A549 (cell line): ENCODE measurements at regions not wholly inside any gene's neighbourhood (a gene's known extent, or its start where the extent isn't known, plus 50 kb on each side); places are given as distances from the start of the nearest gene placed in this dataset.
"Not testable (repeated sequence)": the region's sequence is repeated elsewhere in the genome, so short reads cannot be mapped to it uniquely, and the experiment has no call there.

Source experiments
- CEBPB ChIP-seq, 2 experiments: fragments of >200 bp in 1 of 2; sonication (Bioruptor Twin) in 1 of 2; formaldehyde crosslinking in 1 of 2; IDR thresholded peaks; 2 replicates each; pipeline ENCODE4 v1.6.1; 2012 to 2016
- CHD2 ChIP-seq: fragments of 150-350 bp; IDR thresholded peaks from 2 replicates; pipeline ENCODE4 v1.6.1; 2014; ENCODE audit warnings: low read length; ENCODE audit not compliant: partially characterized antibody
- GATA3 ChIP-seq: IDR thresholded peaks from 2 replicates; pipeline ENCODE4 v1.6.1; 2012; ENCODE audit warnings: borderline replicate concordance
- HDAC2 ChIP-seq: fragments of 200-600 bp; sonication (generic); IDR thresholded peaks from 2 replicates; pipeline ENCODE4 v1.6.1; 2016
- HEYL ChIP-seq: fragments of 250-450 bp; sonication (Bioruptor Pico); IDR thresholded peaks from 2 replicates; pipeline ENCODE4 v1.8.0; 2021; ENCODE audit warnings: mild to moderate bottlenecking, moderate library complexity
- POLR2A ChIP-seq: IDR thresholded peaks from 2 replicates; pipeline ENCODE4 v1.6.1; 2012; ENCODE audit warnings: mild to moderate bottlenecking, low read length
- RFX5 ChIP-seq: fragments of 450-650 bp; IDR thresholded peaks from 2 replicates; pipeline ENCODE4 v1.7.1; 2014; ENCODE audit warnings: antibody characterized with exemption, mild to moderate bottlenecking, moderate library complexity
- SREBF2 ChIP-seq: fragments of 450-650 bp; IDR thresholded peaks from 2 replicates; pipeline ENCODE4 v1.6.1; 2014; ENCODE audit warnings: mild to moderate bottlenecking, moderate library complexity
- TF ChIP-seq, protein P1 (sequence below): fragments of 200-600 bp; sonication (generic); IDR thresholded peaks from 2 replicates; pipeline ENCODE4 v1.6.1; 2016; ENCODE audit warnings: antibody characterized with exemption, mild to moderate bottlenecking, moderate library complexity
- TF ChIP-seq, protein P2 (sequence below): fragments of >200 bp; sonication (Bioruptor Twin); formaldehyde crosslinking; IDR thresholded peaks from 3 replicates; pipeline ENCODE4 v1.5.1; 2016
- TF ChIP-seq, protein P3 (sequence below): fragments of 450-650 bp; IDR thresholded peaks from 2 replicates; pipeline ENCODE4 v1.6.1; 2014; ENCODE audit warnings: antibody characterized with exemption
- TF ChIP-seq, protein P4 (sequence below): IDR thresholded peaks from 2 replicates; pipeline ENCODE4 v1.6.1; 2012

DNA sequence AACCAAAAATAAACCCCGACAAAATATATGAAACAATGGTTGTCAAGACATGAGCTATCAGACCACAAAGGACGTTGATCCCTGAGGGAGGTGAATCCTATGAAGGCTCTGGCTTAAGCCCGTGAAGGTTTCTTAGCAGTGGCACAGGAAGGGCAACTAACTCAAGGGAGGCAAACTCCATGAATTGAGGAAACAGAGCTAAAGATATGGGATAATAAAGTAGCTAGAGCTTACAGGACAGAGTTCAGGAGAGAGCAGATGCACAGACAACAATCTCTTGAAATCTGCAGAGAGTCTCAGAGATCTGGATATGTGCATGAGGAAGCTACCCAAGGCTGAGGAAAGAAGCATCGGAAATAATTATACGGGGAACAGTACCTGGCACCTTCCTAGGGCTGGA, 331.6 kb downstream of the TYW1 start:
- TF ChIP-seq, protein P1, sequence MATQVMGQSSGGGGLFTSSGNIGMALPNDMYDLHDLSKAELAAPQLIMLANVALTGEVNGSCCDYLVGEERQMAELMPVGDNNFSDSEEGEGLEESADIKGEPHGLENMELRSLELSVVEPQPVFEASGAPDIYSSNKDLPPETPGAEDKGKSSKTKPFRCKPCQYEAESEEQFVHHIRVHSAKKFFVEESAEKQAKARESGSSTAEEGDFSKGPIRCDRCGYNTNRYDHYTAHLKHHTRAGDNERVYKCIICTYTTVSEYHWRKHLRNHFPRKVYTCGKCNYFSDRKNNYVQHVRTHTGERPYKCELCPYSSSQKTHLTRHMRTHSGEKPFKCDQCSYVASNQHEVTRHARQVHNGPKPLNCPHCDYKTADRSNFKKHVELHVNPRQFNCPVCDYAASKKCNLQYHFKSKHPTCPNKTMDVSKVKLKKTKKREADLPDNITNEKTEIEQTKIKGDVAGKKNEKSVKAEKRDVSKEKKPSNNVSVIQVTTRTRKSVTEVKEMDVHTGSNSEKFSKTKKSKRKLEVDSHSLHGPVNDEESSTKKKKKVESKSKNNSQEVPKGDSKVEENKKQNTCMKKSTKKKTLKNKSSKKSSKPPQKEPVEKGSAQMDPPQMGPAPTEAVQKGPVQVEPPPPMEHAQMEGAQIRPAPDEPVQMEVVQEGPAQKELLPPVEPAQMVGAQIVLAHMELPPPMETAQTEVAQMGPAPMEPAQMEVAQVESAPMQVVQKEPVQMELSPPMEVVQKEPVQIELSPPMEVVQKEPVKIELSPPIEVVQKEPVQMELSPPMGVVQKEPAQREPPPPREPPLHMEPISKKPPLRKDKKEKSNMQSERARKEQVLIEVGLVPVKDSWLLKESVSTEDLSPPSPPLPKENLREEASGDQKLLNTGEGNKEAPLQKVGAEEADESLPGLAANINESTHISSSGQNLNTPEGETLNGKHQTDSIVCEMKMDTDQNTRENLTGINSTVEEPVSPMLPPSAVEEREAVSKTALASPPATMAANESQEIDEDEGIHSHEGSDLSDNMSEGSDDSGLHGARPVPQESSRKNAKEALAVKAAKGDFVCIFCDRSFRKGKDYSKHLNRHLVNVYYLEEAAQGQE = not testable (repeated sequence)
- TF ChIP-seq, protein P2, sequence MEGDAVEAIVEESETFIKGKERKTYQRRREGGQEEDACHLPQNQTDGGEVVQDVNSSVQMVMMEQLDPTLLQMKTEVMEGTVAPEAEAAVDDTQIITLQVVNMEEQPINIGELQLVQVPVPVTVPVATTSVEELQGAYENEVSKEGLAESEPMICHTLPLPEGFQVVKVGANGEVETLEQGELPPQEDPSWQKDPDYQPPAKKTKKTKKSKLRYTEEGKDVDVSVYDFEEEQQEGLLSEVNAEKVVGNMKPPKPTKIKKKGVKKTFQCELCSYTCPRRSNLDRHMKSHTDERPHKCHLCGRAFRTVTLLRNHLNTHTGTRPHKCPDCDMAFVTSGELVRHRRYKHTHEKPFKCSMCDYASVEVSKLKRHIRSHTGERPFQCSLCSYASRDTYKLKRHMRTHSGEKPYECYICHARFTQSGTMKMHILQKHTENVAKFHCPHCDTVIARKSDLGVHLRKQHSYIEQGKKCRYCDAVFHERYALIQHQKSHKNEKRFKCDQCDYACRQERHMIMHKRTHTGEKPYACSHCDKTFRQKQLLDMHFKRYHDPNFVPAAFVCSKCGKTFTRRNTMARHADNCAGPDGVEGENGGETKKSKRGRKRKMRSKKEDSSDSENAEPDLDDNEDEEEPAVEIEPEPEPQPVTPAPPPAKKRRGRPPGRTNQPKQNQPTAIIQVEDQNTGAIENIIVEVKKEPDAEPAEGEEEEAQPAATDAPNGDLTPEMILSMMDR = not testable (repeated sequence)
- not testable (repeated sequence) for TF ChIP-seq RFX5; GATA3; HDAC2; CHD2; SREBF2; HEYL; POLR2A; CEBPB (IDR thresholded peaks at IDR 0.05)
- TF ChIP-seq, protein P3, sequence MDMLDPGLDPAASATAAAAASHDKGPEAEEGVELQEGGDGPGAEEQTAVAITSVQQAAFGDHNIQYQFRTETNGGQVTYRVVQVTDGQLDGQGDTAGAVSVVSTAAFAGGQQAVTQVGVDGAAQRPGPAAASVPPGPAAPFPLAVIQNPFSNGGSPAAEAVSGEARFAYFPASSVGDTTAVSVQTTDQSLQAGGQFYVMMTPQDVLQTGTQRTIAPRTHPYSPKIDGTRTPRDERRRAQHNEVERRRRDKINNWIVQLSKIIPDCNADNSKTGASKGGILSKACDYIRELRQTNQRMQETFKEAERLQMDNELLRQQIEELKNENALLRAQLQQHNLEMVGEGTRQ = not testable (repeated sequence)
- TF ChIP-seq, protein P4, sequence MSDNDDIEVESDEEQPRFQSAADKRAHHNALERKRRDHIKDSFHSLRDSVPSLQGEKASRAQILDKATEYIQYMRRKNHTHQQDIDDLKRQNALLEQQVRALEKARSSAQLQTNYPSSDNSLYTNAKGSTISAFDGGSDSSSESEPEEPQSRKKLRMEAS = not testable (repeated sequence)
